OCI-LY1 (cell line): ENCODE measurements at regions not wholly inside any gene's neighbourhood (a gene's known extent, or its start where the extent isn't known, plus 50 kb on each side); places are given as distances from the start of the nearest gene placed in this dataset.

Experiments
- H2AFZ ChIP-seq: fragments of 200-600 bp; sonication (generic), shearing (Covaris generic); 2 replicates; pipeline ENCODE4 v1.6.0; 2014; ENCODE audit warnings: antibody characterized with exemption, mild to moderate bottlenecking, low read length
- H3F3A ChIP-seq: fragments of 200-600 bp; sonication (generic), shearing (Covaris generic); 2 replicates; pipeline ENCODE4 v1.6.0; 2014; ENCODE audit warnings: mild to moderate bottlenecking, antibody characterized with exemption, low read length, moderate library complexity; ENCODE audit not compliant: insufficient read depth
- H3K27ac ChIP-seq: fragments of 200-600 bp; sonication (generic); 2 replicates; pipeline ENCODE4 v1.5.1; 2014; ENCODE audit warnings: low read length, mixed run types, mild to moderate bottlenecking, low read depth; ENCODE audit not compliant: poor library complexity, severe bottlenecking
- H3K27me3 ChIP-seq: fragments of 200-600 bp; sonication (generic); 2 replicates; pipeline ENCODE4 v1.6.0; 2014; ENCODE audit warnings: antibody characterized with exemption, mild to moderate bottlenecking, low read length, moderate library complexity; ENCODE audit not compliant: insufficient read depth
- H3K36me3 ChIP-seq: fragments of 200-600 bp; sonication (generic); 2 replicates; pipeline ENCODE4 v1.6.1; 2014; ENCODE audit warnings: mild to moderate bottlenecking, antibody characterized with exemption, low read length, moderate library complexity, mixed read lengths; ENCODE audit not compliant: insufficient read depth
- H3K4me1 ChIP-seq: fragments of 200-600 bp; sonication (generic); 2 replicates; pipeline ENCODE4 v1.5.1; 2014; ENCODE audit warnings: mild to moderate bottlenecking, low read length, moderate library complexity; ENCODE audit not compliant: insufficient read depth, severe bottlenecking
- H3K4me2 ChIP-seq: fragments of 200-600 bp; sonication (generic), shearing (Covaris generic); 2 replicates; pipeline ENCODE4 v1.6.1; 2014; ENCODE audit warnings: low read length
- H3K4me3 ChIP-seq: fragments of 200-600 bp; sonication (generic); 2 replicates; pipeline ENCODE4 v1.5.1; 2014; ENCODE audit warnings: low read length, low read depth, mild to moderate bottlenecking, mixed read lengths; ENCODE audit not compliant: poor library complexity, severe bottlenecking
- H3K79me2 ChIP-seq: fragments of 200-600 bp; shearing (Covaris generic); 2 replicates; pipeline ENCODE4 v1.6.1; 2016; ENCODE audit warnings: mixed run types, low read length, mixed read lengths; ENCODE audit not compliant: insufficient read depth
- H3K9ac ChIP-seq: fragments of 200-600 bp; sonication (generic), shearing (Covaris generic); 2 replicates; pipeline ENCODE4 v1.6.1; 2014; ENCODE audit warnings: mild to moderate bottlenecking, low read length, mixed read lengths
- H3K9me2 ChIP-seq: fragments of 200-600 bp; sonication (generic), shearing (Covaris generic); 2 replicates; pipeline ENCODE4 v1.6.1; 2014; ENCODE audit warnings: low read depth, mild to moderate bottlenecking, low read length, mixed read lengths
- H3K9me3 ChIP-seq: fragments of 200-600 bp; shearing (Covaris generic); 2 replicates; pipeline ENCODE4 v1.6.1; 2014; ENCODE audit warnings: low read length, mixed read lengths
- H4K20me1 ChIP-seq: fragments of 200-600 bp; sonication (generic), shearing (Covaris generic); 2 replicates; pipeline ENCODE4 v1.6.0; 2016; ENCODE audit warnings: mild to moderate bottlenecking, low read length; ENCODE audit not compliant: insufficient read depth
- EZH2 ChIP-seq: fragments of 200-600 bp; sonication (generic), shearing (Covaris generic); IDR thresholded peaks from 2 replicates; pipeline ENCODE4 v1.8.0; 2017; ENCODE audit warnings: borderline replicate concordance, mixed run types, mild to moderate bottlenecking, antibody characterized with exemption, low read length, moderate library complexity, mixed read lengths
- TF ChIP-seq, protein P1 (sequence below): fragments of 200-600 bp; sonication (generic), shearing (Covaris generic); IDR thresholded peaks from 2 replicates; pipeline ENCODE4 v1.5.1; 2017; ENCODE audit warnings: mild to moderate bottlenecking, antibody characterized with exemption, low read length, moderate library complexity, mixed read lengths

DNA sequence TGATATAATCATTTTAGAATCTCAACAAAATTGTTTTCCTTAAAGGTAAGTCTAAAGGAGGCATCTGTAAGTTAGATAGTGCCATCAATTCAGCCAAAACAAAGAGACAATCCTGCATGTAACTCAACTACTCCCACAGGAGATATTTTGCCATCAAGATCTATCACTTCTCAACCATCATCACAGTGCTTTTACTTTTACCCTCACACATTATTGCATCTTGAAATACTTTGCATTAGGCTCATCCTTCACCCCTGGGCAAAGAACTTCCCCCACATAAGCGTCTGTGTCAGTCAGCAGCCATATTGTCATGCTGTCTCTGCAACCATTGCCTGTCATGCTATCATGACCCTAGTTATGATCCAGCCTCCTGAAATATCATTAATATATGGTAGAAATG, 54.9 kb upstream of the NLGN1 start:
- no peaks in the 10 kb centered on the region for H3K9me3 ChIP-seq
- H4K20me1 ChIP-seq = no peaks in the 10 kb centered on the region
- no peaks in the 10 kb centered on the region for H3K36me3 ChIP-seq
- no peak overlapping the region for H3K4me3 ChIP-seq
- H3K79me2 ChIP-seq = no peaks in the 10 kb centered on the region
- no peak overlapping the region for H3K9ac ChIP-seq
- H2AFZ ChIP-seq = no peak overlapping the region
- no peak overlapping the region for H3K27ac ChIP-seq
- no peak overlapping the region for H3K4me2 ChIP-seq
- no peaks in the 10 kb centered on the region for H3K27me3 ChIP-seq
- H3K4me1 ChIP-seq = no peaks in the 10 kb centered on the region
- TF ChIP-seq EZH2 = no peak
- TF ChIP-seq, protein P1, sequence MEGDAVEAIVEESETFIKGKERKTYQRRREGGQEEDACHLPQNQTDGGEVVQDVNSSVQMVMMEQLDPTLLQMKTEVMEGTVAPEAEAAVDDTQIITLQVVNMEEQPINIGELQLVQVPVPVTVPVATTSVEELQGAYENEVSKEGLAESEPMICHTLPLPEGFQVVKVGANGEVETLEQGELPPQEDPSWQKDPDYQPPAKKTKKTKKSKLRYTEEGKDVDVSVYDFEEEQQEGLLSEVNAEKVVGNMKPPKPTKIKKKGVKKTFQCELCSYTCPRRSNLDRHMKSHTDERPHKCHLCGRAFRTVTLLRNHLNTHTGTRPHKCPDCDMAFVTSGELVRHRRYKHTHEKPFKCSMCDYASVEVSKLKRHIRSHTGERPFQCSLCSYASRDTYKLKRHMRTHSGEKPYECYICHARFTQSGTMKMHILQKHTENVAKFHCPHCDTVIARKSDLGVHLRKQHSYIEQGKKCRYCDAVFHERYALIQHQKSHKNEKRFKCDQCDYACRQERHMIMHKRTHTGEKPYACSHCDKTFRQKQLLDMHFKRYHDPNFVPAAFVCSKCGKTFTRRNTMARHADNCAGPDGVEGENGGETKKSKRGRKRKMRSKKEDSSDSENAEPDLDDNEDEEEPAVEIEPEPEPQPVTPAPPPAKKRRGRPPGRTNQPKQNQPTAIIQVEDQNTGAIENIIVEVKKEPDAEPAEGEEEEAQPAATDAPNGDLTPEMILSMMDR = no peak
- no peaks in the 10 kb centered on the region for H3K9me2 ChIP-seq
- no peaks in the 10 kb centered on the region for H3F3A ChIP-seq

DNA sequence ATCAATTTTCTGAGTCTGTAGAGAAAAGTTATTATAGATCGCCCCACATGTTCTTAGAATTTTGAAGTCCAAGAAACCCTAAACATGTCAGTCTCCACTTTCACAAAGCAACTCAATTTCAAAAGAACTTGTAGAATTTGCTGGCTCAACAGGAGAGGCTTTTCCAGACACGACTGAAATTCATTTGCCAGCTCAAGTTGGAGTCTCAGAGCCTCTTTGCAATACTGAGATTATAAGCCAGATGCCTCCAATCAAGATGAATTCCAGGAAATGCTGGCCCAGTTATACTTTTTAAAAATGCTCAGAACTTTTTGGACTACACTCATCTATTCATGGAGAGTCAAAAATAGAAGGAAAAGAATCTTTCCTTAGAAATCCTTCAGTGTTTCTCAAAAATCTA, 56.9 kb upstream of the NLGN1 start:
- Histone ChIP-seq H3K4me1 (no peaks in the 10 kb centered on the region), H3K9ac (no peak overlapping the region), H3K9me2 (no peaks in the 10 kb centered on the region), H3F3A (no peaks in the 10 kb centered on the region), H3K9me3 (no peaks in the 10 kb centered on the region), H3K27me3 (no peaks in the 10 kb centered on the region), H3K79me2 (no peaks in the 10 kb centered on the region), H3K4me2 (no peak overlapping the region), H2AFZ (no peak overlapping the region), H4K20me1 (no peaks in the 10 kb centered on the region), H3K4me3 (no peak overlapping the region), H3K27ac (no peak overlapping the region), H3K36me3 (no peaks in the 10 kb centered on the region)
- no peak for TF ChIP-seq EZH2
- TF ChIP-seq, protein P1 = no peak

DNA sequence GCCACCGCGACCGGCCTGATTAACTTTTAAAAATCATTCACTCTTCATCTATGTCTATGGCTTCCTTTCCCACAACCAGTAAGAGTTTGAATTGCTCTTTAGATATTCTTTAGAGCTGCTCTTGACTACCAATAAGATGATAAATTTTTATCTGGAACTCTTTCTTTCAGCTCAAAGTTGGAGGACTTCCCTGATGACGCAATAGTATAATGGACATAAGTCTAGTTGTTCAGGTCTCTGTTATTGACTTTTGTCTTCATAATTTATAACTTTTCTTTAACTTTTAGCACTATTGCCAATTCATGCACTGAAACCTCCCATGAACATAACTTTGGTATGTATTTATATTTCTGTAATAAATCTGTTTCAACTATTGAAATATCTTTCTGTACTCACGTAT, 61.3 kb upstream of the NLGN1 start:
- Histone ChIP-seq H4K20me1 (no peaks in the 10 kb centered on the region), H3K27ac (no peak overlapping the region), H3K79me2 (no peaks in the 10 kb centered on the region), H3F3A (no peaks in the 10 kb centered on the region), H3K9me3 (no peaks in the 10 kb centered on the region), H3K9ac (no peak overlapping the region), H2AFZ (no peak overlapping the region), H3K4me3 (no peak overlapping the region), H3K4me2 (no peak overlapping the region), H3K4me1 (no peaks in the 10 kb centered on the region), H3K27me3 (no peaks in the 10 kb centered on the region), H3K9me2 (no peaks in the 10 kb centered on the region), H3K36me3 (no peaks in the 10 kb centered on the region)
- TF ChIP-seq EZH2 = no peak
- TF ChIP-seq, protein P1 = no peak
